K562 (cell line): ENCODE measurements at regions not wholly inside any gene's neighbourhood (a gene's known extent, or its start where the extent isn't known, plus 50 kb on each side); places are given as distances from the start of the nearest gene placed in this dataset.

ENCODE experiments used
- ATAC-seq: fragments of 200-7000 bp; cut with Tn5 transposase; 3 replicates; pipeline ENCODE4 v1.9.1; 2020; ENCODE audit warnings: moderate library complexity
- BruUV-seq: library from RNA; stranded (reverse); fragments of 400-500 nt; replicated peaks from 2 replicates; lab custom pipeline; 2021; lab: Mats Ljungman, UMichigan
- CTCF ChIA-PET: fragments of 300-600 bp; formaldehyde crosslinking; extraction: SDS; loops from one replicate; lab custom pipeline; 2021; ENCODE audit warnings: low intra/inter-chr PET ratio; lab: Yijun Ruan, JAX
- POLR2A ChIA-PET: fragments of 300-600, 350-650 bp; sonication (Branson Sonifier 250); formaldehyde crosslinking; extraction: SDS; loops from one replicate; lab custom pipeline; 2021; ENCODE audit warnings: antibody characterized with exemption, inconsistent platforms; lab: Yijun Ruan, JAX
- DNase-seq, 4 experiments: peaks; one replicate each; pipeline versions ENCODE4 v3.0.0 to v3.0.0-alpha.2; 2011 to 2018; ENCODE audit warnings: low spot score in 3 of 4, mixed read lengths in 3 of 4; ENCODE audit errors: extremely low read depth in 1 of 4
- FAIRE-seq: peaks from 2 replicates; lab custom pipeline; 2011; peaks lifted over from hg19 to GRCh38; lab: Jason Lieb, UNC
- H2AFZ ChIP-seq: 2 replicates; pipeline ENCODE4 v1.6.0; 2011; ENCODE audit warnings: low read depth, low read length, control low read depth, inconsistent platforms
- H3K27ac ChIP-seq: fragments of 200-600 bp; 3 replicates; pipeline ENCODE4 v1.8.0; 2011; ENCODE audit warnings: low read depth, mild to moderate bottlenecking, control low read depth, inconsistent platforms, low read length, moderate library complexity, mixed read lengths; ENCODE audit errors: extremely low read depth
- H3K27me3 ChIP-seq, 2 experiments: fragments of 300-600 bp in 1 of 2; 2 replicates in 1 of 2; 3 replicates in 1 of 2; pipeline versions ENCODE4 v1.6.0 to v1.8.0; 2011; ENCODE audit warnings: inconsistent platforms in 2 of 2, low read length in 2 of 2, mild to moderate bottlenecking in 1 of 2, mixed read lengths in 1 of 2, moderate library complexity in 1 of 2; ENCODE audit not compliant: control insufficient read depth in 2 of 2, insufficient read depth in 2 of 2
- H3K36me3 ChIP-seq: fragments of 300-600 bp; 3 replicates; pipeline ENCODE4 v1.8.0; 2011; ENCODE audit warnings: mild to moderate bottlenecking, low read length, inconsistent platforms; ENCODE audit not compliant: control insufficient read depth, insufficient read depth
- H3K4me1 ChIP-seq, 2 experiments: fragments of 200-600 bp in 1 of 2; replicated peaks in 1 of 2; 2 replicates in 1 of 2; 3 replicates in 1 of 2; pipeline versions ENCODE4 v1.5.1 to v1.8.0; 2011; ENCODE audit warnings: inconsistent platforms in 2 of 2, low read length in 2 of 2, mild to moderate bottlenecking in 1 of 2, mixed read lengths in 1 of 2, moderate library complexity in 1 of 2; ENCODE audit not compliant: control insufficient read depth in 2 of 2, insufficient read depth in 2 of 2
- H3K4me2 ChIP-seq: 2 replicates; pipeline ENCODE4 v1.6.1; 2011; ENCODE audit warnings: low read length, control low read depth, inconsistent platforms, mixed read lengths; ENCODE audit not compliant: insufficient read depth
- H3K4me3 ChIP-seq: fragments of 200-600 bp; sonication (generic), shearing (Covaris generic); 2 replicates; pipeline ENCODE4 v1.5.1; 2016; ENCODE audit warnings: control low read depth, inconsistent platforms
- H3K79me2 ChIP-seq: fragments of 200-600 bp; 3 replicates; pipeline ENCODE4 v1.8.0; 2011; ENCODE audit warnings: low read length, inconsistent platforms; ENCODE audit not compliant: control insufficient read depth, insufficient read depth
- H3K9ac ChIP-seq, 2 experiments: 2 replicates each; pipeline versions ENCODE4 v1.6.0 to v1.6.1; 2011; ENCODE audit warnings: low read depth in 2 of 2, low read length in 2 of 2, control low read depth in 1 of 2, inconsistent platforms in 1 of 2, mild to moderate bottlenecking in 1 of 2, mixed read lengths in 1 of 2; ENCODE audit not compliant: insufficient read depth in 1 of 2
- H3K9me1 ChIP-seq: one replicate; pipeline ENCODE4 v1.6.0; 2011; ENCODE audit warnings: inconsistent platforms, mild to moderate bottlenecking, low read length, moderate library complexity; ENCODE audit not compliant: control insufficient read depth, insufficient read depth
- H3K9me3 ChIP-seq: replicated peaks from 2 replicates; pipeline ENCODE4 v1.5.1; 2011; ENCODE audit warnings: low read depth, low read length, inconsistent platforms; ENCODE audit not compliant: control insufficient read depth, insufficient read depth
- H4K20me1 ChIP-seq: replicated peaks from 2 replicates; pipeline ENCODE4 v1.6.1; 2011; ENCODE audit warnings: low read length, inconsistent platforms, mixed read lengths; ENCODE audit not compliant: control insufficient read depth, insufficient read depth
- BHLHE40 ChIP-seq: IDR thresholded peaks from 2 replicates; pipeline ENCODE4 v1.6.1; 2011; ENCODE audit warnings: low read length, improper control_type of control experiment
- CBFB ChIP-seq: sonication (generic); formaldehyde crosslinking; IDR thresholded peaks from 2 replicates; pipeline ENCODE4 v1.4.0; 2020; ENCODE audit warnings: mild to moderate bottlenecking, missing genetic modification reagents
- E2F6 ChIP-seq, 2 experiments: IDR thresholded peaks; 2 replicates each; pipeline ENCODE4 v1.6.1; 2011; ENCODE audit warnings: borderline replicate concordance in 1 of 2, control low read depth in 1 of 2, low read depth in 1 of 2, low read length in 1 of 2, mild to moderate bottlenecking in 1 of 2, mixed read lengths in 1 of 2, moderate library complexity in 1 of 2; ENCODE audit not compliant: insufficient read depth in 1 of 2, insufficient read length in 1 of 2, poor library complexity in 1 of 2, severe bottlenecking in 1 of 2; ENCODE audit errors: extremely low read depth in 1 of 2
- ETV5 ChIP-seq: sonication (generic); formaldehyde crosslinking; IDR thresholded peaks from 2 replicates; pipeline ENCODE4 v1.4.0; 2020; ENCODE audit warnings: low read depth, mild to moderate bottlenecking, missing genetic modification reagents
- MAFK ChIP-seq: IDR thresholded peaks from 2 replicates; pipeline ENCODE4 v1.6.1; 2011; ENCODE audit warnings: low read length, improper control_type of control experiment
- NBN ChIP-seq: fragments of 450-650 bp; IDR thresholded peaks from 2 replicates; pipeline ENCODE4 v1.6.1; 2016; ENCODE audit warnings: low read depth, mild to moderate bottlenecking
- NKRF ChIP-seq: fragments of 450-650 bp; IDR thresholded peaks from 2 replicates; pipeline ENCODE4 v1.6.1; 2016; ENCODE audit warnings: borderline replicate concordance
- NONO ChIP-seq, 2 experiments: fragments of 200-400 bp in 1 of 2; fragments of 450-650 bp in 1 of 2; formaldehyde crosslinking in 1 of 2; IDR thresholded peaks; 2 replicates each; pipeline ENCODE4 v1.6.1; 2017; ENCODE audit warnings: low read depth in 2 of 2, mild to moderate bottlenecking in 2 of 2, moderate library complexity in 2 of 2, low read length in 1 of 2
- SP2 ChIP-seq: IDR thresholded peaks from 2 replicates; pipeline ENCODE4 v1.6.1; 2011; ENCODE audit warnings: mild to moderate bottlenecking, low read depth, low read length, moderate library complexity; ENCODE audit not compliant: poor library complexity, severe bottlenecking; ENCODE audit errors: extremely low read depth
- TCF15 ChIP-seq: fragments of 250-450 bp; sonication (Bioruptor Pico); IDR thresholded peaks from 2 replicates; pipeline ENCODE4 v1.8.0; 2022; ENCODE audit warnings: moderate library complexity, mild to moderate bottlenecking, inconsistent platforms
- TRIM28 ChIP-seq: fragments of 450-650 bp; IDR thresholded peaks from 2 replicates; pipeline ENCODE4 v1.6.1; 2017
- ZBTB1 ChIP-seq: sonication (generic); formaldehyde crosslinking; IDR thresholded peaks from 2 replicates; pipeline ENCODE4 v1.8.1; 2023; ENCODE audit warnings: missing genetic modification reagents, low read depth, mild to moderate bottlenecking, borderline replicate concordance
- ZC3H11A ChIP-seq: IDR thresholded peaks from 2 replicates; pipeline ENCODE4 v1.6.1; 2012; ENCODE audit warnings: low read depth, low read length, improper control_type of control experiment
- ZNF121 ChIP-seq: sonication (generic); formaldehyde crosslinking; conservative IDR thresholded peaks from 2 replicates; pipeline ENCODE4 v1.8.0; 2022; ENCODE audit warnings: missing genetic modification reagents
- ZNF41 ChIP-seq: fragments of 250-450 bp; sonication (Bioruptor Pico); conservative IDR thresholded peaks from 2 replicates; pipeline ENCODE4 v1.4.0; 2020; ENCODE audit warnings: mild to moderate bottlenecking
- WGBS: fragments of 100-300 bp; shearing (Covaris generic); methylation state at CpG from one replicate; pipeline ENCODE4 v1.1.6; 2016; ENCODE audit warnings: low coverage, mixed read lengths; ENCODE audit not compliant: insufficient coverage; ENCODE audit errors: missing lambda C conversion rate; 5-methylcytosine and 5-hydroxymethylcytosine counted together
- in situ Hi-C: fragments of 300-500 bp; cut with MboI; formaldehyde crosslinking; loops from 4 replicates; pipeline ENCODE4 v1.15.0; 2018; ENCODE audit warnings: inconsistent platforms, mixed read lengths
- intact Hi-C: fragments of 100-400 bp; cut with micrococcal nuclease; formaldehyde crosslinking; loops from 2 replicates; pipeline ENCODE4 v1.14.2; 2022
- TF ChIP-seq, protein P1 (sequence below): fragments of 450-650 bp; formaldehyde crosslinking; IDR thresholded peaks from 2 replicates; pipeline ENCODE4 v1.4.0; 2022; ENCODE audit warnings: mild to moderate bottlenecking, moderate library complexity
- TF ChIP-seq, protein P2 (sequence below): sonication (generic); formaldehyde crosslinking; IDR thresholded peaks from 2 replicates; pipeline ENCODE4 v1.8.0; 2022; ENCODE audit warnings: mild to moderate bottlenecking, missing genetic modification reagents

DNA sequence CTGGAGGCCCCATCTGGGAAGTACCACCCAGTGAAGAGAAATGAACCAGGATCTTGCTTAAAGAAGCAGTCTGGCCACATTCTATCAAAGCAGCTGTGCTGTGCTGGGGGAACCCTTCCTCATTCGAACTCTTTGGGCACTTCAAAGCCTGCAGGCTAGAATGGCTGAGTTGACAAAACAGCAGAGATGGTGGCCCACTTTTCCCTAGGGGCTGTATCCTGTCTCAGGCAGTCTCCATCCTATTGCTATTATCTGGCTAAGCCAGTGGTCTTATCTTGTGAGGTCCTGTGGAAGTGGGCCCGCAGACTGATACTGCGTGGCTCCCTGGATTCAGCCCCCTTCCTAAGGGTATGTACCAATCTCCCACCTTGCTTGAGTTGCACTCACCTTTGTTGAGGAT lies 114.3 kb downstream of the VSIG4 start:
- Histone ChIP-seq H3K36me3 (peaks cover 12% of the 10 kb centered on the region; the same call in 2 of the 3 replicates), H3K4me1 (peaks cover 9 to 13% of the 10 kb centered on the region in 2 experiments; a peak in 3 of 5 replicates), H3K9ac (peak overlapping the region; percentile 90; a peak in 3 of 4 replicates), H2AFZ (peak overlapping the region; percentile 83), H3K9me1 (no peaks in the 10 kb centered on the region), H3K4me2 (peak overlapping the region; percentile 91), H3K79me2 (peaks cover 17% of the 10 kb centered on the region), H3K27ac (peak overlapping the region; percentile 100), H4K20me1 (no peaks in the 10 kb centered on the region), H3K4me3 (peak overlapping the region; percentile 67), H3K9me3 (peaks cover 21% of the 10 kb centered on the region), H3K27me3 (no peaks in the 10 kb centered on the region)
- CTCF ChIA-PET, result no interaction called here
- peak in 2 of 4 experiments; percentile 11 to 35 for DNase-seq
- intact Hi-C loops, result loop anchor here (5.0 kb wide), 3 partner anchors 53 to 178 kb away; no protein-coding TSS in a partner anchor
- peak; percentile 58 for ATAC-seq
- BruUV-seq, result TSS peak; percentile 94
- WGBS, result 6% methylated on average over 3 of the region's 3 CpGs
- POLR2A ChIA-PET, result interaction anchor here (0.6 to 1.2 kb wide), 4 partner anchors 71 to 260 kb away, joined by 3 to 4 read pairs (median 3); no protein-coding TSS in a partner anchor
- no peak for FAIRE-seq
- in situ Hi-C loops, result no loop called here
- no peak for TF ChIP-seq NKRF
- TF ChIP-seq TCF15 (CRISPR knock-in tag), result no peak
- no peak for TF ChIP-seq CBFB
- TF ChIP-seq ETV5 (CRISPR knock-in tag), result no peak
- TF ChIP-seq TRIM28, result 0 out of 2 replicates have a peak, but pooled peaks have one; percentile 17
- no peak for TF ChIP-seq NBN
- TF ChIP-seq SP2, result no peak
- TF ChIP-seq MAFK, result peak; percentile 51; the same call in 1 of the 2 replicates
- no peak for TF ChIP-seq ZBTB1 (CRISPR knock-in tag)
- no peak for TF ChIP-seq NONO (IDR thresholded peaks at IDR 0.05; ENCODE audit: low read depth in 2 of 2, low read length in 1 of 2)
- TF ChIP-seq ZNF41 (CRISPR knock-in tag), result no peak
- TF ChIP-seq ZNF121, result no peak
- TF ChIP-seq, protein P1, sequence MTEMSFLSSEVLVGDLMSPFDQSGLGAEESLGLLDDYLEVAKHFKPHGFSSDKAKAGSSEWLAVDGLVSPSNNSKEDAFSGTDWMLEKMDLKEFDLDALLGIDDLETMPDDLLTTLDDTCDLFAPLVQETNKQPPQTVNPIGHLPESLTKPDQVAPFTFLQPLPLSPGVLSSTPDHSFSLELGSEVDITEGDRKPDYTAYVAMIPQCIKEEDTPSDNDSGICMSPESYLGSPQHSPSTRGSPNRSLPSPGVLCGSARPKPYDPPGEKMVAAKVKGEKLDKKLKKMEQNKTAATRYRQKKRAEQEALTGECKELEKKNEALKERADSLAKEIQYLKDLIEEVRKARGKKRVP (CRISPR knock-in tag), result no peak
- TF ChIP-seq, protein P2, sequence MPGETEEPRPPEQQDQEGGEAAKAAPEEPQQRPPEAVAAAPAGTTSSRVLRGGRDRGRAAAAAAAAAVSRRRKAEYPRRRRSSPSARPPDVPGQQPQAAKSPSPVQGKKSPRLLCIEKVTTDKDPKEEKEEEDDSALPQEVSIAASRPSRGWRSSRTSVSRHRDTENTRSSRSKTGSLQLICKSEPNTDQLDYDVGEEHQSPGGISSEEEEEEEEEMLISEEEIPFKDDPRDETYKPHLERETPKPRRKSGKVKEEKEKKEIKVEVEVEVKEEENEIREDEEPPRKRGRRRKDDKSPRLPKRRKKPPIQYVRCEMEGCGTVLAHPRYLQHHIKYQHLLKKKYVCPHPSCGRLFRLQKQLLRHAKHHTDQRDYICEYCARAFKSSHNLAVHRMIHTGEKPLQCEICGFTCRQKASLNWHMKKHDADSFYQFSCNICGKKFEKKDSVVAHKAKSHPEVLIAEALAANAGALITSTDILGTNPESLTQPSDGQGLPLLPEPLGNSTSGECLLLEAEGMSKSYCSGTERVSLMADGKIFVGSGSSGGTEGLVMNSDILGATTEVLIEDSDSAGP (CRISPR knock-in tag), result no peak
- TF ChIP-seq BHLHE40, result no peak
- TF ChIP-seq ZC3H11A, result no peak
- TF ChIP-seq E2F6 (IDR thresholded peaks at IDR 0.05; ENCODE audit: borderline replicate concordance in 1 of 2, extremely low read depth in 1 of 2, insufficient read depth in 1 of 2, insufficient read length in 1 of 2, low read depth in 1 of 2, low read length in 1 of 2, poor library complexity in 1 of 2, severe bottlenecking in 1 of 2), result no peak
